Breast epithelium (tissue), 3 donors: ENCODE measurements at regions not wholly inside any gene's neighbourhood (a gene's known extent, or its start where the extent isn't known, plus 50 kb on each side); places are given as distances from the start of the nearest gene placed in this dataset.

Source experiments
- POLR2A ChIP-seq: fragments of 450-650 bp; IDR thresholded peaks from one replicate; pipeline ENCODE4 v1.6.1; 2016; ENCODE audit warnings: antibody characterized with exemption, mild to moderate bottlenecking, moderate library complexity
- POLR2AphosphoS5 ChIP-seq, 3 donors: sonication (generic); formaldehyde crosslinking; IDR thresholded peaks; one replicate each; pipeline ENCODE4 v1.6.1; 2017; ENCODE audit warnings: antibody characterized with exemption in 3 of 3
- TF ChIP-seq, protein P1 (sequence below), 3 donors: fragments of 450-650 bp; IDR thresholded peaks; one replicate each; pipeline ENCODE4 v1.5.1; 2016 to 2017; ENCODE audit warnings: antibody characterized with exemption in 3 of 3, mild to moderate bottlenecking in 3 of 3, moderate library complexity in 3 of 3

DNA sequence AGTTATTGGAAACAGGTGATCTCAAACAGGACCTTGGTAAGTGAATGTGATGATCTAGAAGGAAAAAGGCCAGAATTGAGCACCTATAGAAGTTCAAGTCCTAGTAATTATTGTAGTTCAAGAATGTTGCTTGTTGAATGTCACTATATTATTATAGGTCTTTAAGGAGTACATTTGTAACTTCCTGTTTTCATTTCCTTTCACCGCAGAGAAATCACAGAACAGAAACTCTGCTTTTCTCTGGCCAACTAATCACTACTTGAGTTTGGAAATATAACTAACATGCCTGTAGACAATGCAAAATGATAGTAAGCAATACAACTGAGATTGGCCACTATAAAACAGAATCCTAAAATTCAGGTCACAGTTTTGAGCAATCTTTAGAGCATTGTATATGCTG lies 61.8 kb upstream of the EFEMP1 start:
- TF ChIP-seq POLR2A (no peak), POLR2AphosphoS5 (IDR thresholded peaks at IDR 0.05) (no peak)
- TF ChIP-seq, protein P1, sequence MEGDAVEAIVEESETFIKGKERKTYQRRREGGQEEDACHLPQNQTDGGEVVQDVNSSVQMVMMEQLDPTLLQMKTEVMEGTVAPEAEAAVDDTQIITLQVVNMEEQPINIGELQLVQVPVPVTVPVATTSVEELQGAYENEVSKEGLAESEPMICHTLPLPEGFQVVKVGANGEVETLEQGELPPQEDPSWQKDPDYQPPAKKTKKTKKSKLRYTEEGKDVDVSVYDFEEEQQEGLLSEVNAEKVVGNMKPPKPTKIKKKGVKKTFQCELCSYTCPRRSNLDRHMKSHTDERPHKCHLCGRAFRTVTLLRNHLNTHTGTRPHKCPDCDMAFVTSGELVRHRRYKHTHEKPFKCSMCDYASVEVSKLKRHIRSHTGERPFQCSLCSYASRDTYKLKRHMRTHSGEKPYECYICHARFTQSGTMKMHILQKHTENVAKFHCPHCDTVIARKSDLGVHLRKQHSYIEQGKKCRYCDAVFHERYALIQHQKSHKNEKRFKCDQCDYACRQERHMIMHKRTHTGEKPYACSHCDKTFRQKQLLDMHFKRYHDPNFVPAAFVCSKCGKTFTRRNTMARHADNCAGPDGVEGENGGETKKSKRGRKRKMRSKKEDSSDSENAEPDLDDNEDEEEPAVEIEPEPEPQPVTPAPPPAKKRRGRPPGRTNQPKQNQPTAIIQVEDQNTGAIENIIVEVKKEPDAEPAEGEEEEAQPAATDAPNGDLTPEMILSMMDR (IDR thresholded peaks at IDR 0.05), result no peak
